Ascending aorta (tissue), 2 donors: ENCODE measurements at regions not wholly inside any gene's neighbourhood (a gene's known extent, or its start where the extent isn't known, plus 50 kb on each side); places are given as distances from the start of the nearest gene placed in this dataset.

Experiments
- DNase-seq, 2 donors: peaks; one replicate each; pipeline ENCODE4 v3.0.0-alpha.2; 2019; ENCODE audit warnings: low spot score in 2 of 2
- H3K27ac ChIP-seq, 2 donors: fragments of 200-600 bp; sonication (generic); one replicate each; pipeline ENCODE4 v1.5.1; 2016 to 2017; ENCODE audit warnings: mild to moderate bottlenecking in 1 of 2
- H3K27me3 ChIP-seq: fragments of 200-600 bp; sonication (generic); one replicate; pipeline ENCODE4 v1.5.1; 2017
- H3K36me3 ChIP-seq, 2 donors: fragments of 200-600 bp; sonication (generic); one replicate each; pipeline ENCODE4 v1.5.1; 2016
- H3K4me1 ChIP-seq, 2 donors: fragments of 200-600 bp; sonication (generic); one replicate each; pipeline ENCODE4 v1.5.1; 2016 to 2017; ENCODE audit warnings: mild to moderate bottlenecking in 1 of 2
- H3K4me3 ChIP-seq, 2 donors: fragments of 200-600 bp; sonication (generic); one replicate each; pipeline ENCODE4 v1.5.1; 2016 to 2017; ENCODE audit warnings: mild to moderate bottlenecking in 1 of 2
- H3K9me3 ChIP-seq, 2 donors: fragments of 200-600 bp; sonication (generic); one replicate each; pipeline ENCODE4 v1.5.1; 2016
- intact Hi-C: fragments of 100-400 bp; cut with DNase I; formaldehyde crosslinking; loops from one replicate; pipeline ENCODE4 v1.15.1; 2023
- TF ChIP-seq, protein P1 (sequence below), 3 experiments: fragments of 200-600 bp in 2 of 3; fragments of 450-650 bp in 1 of 3; sonication (generic) in 2 of 3; IDR thresholded peaks; one replicate each; pipeline ENCODE4 v1.5.1; 2016 to 2019; ENCODE audit warnings: antibody characterized with exemption in 3 of 3, mild to moderate bottlenecking in 1 of 3, moderate library complexity in 1 of 3

DNA sequence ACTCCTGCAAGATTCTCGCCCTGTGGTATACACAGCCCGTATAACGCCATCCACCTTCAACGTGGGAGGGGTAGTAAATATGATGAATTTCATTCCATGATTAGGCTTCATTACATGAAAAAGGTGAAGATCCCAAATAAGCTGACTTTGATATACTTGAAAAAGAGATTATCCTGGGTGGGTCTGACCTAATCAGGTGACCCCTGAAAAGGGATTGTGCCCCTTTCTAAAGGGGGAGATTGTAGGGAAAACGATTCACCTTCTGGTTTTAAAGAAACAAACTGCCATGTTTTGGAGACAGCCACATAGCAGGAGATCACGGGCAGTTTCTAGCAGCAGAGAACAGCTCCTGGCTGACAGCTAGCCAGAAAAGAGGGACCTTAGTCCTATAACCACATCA lies 155.1 kb upstream of the SMLR1 start:
- Histone ChIP-seq H3K4me3 (no peak overlapping the region), H3K4me1 (peaks cover 0 to 3% of the 10 kb centered on the region in 2 donors), H3K9me3 (peaks cover 0 to 2% of the 10 kb centered on the region in 2 donors), H3K36me3 (no peaks in the 10 kb centered on the region), H3K27ac (no peak overlapping the region), H3K27me3 (no peaks in the 10 kb centered on the region)
- no peak for DNase-seq
- intact Hi-C loops = no loop called here
- TF ChIP-seq, protein P1, sequence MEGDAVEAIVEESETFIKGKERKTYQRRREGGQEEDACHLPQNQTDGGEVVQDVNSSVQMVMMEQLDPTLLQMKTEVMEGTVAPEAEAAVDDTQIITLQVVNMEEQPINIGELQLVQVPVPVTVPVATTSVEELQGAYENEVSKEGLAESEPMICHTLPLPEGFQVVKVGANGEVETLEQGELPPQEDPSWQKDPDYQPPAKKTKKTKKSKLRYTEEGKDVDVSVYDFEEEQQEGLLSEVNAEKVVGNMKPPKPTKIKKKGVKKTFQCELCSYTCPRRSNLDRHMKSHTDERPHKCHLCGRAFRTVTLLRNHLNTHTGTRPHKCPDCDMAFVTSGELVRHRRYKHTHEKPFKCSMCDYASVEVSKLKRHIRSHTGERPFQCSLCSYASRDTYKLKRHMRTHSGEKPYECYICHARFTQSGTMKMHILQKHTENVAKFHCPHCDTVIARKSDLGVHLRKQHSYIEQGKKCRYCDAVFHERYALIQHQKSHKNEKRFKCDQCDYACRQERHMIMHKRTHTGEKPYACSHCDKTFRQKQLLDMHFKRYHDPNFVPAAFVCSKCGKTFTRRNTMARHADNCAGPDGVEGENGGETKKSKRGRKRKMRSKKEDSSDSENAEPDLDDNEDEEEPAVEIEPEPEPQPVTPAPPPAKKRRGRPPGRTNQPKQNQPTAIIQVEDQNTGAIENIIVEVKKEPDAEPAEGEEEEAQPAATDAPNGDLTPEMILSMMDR (IDR thresholded peaks at IDR 0.05) = no peak

DNA sequence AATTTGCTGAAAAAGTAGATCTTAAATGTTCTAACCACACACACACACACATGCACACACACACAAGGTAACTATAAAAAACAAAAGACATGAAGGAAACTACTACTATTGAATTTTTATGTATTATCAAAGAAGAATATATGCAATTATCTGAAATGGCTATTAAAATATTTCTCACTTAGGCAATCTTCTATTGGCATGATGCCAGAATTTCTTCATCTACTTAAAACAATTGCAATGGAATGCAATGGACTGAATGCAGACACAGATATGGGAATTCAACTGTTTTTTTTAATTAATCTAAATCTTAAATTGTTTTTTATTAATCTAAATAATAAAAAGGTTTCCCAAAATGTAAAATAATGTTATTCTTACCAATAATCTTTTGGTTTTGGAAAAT lies 152.6 kb upstream of the SMLR1 start:
- Histone ChIP-seq H3K36me3 (no peaks in the 10 kb centered on the region), H3K27ac (no peak overlapping the region), H3K4me1 (peaks cover 0 to 3% of the 10 kb centered on the region in 2 donors), H3K9me3 (peaks cover 0 to 11% of the 10 kb centered on the region in 2 donors), H3K27me3 (no peaks in the 10 kb centered on the region), H3K4me3 (no peak overlapping the region)
- intact Hi-C loops = no loop called here
- TF ChIP-seq, protein P1 (IDR thresholded peaks at IDR 0.05) = no peak
- no peak for DNase-seq

DNA sequence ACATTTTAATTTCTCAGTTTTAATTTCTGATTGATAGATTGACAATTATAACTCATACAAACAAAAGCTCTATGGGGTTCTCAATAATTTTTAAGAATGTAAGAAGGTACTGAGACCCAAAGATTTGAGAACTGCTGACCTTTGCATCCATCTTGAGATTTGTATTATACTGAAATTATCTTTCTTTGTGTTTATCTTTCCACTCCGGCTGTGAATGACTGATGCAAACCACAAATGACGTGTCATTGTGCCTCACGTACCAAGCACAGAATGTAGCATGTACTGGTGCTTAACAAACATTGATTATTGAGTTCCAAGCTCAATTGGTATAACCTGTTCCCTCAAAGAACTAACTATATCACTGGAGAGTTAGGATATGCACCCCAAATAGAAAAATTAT lies 152.1 kb upstream of the SMLR1 start:
- no peak overlapping the region for H3K4me3 ChIP-seq
- H3K9me3 ChIP-seq = peaks cover 0 to 11% of the 10 kb centered on the region in 2 donors
- no peaks in the 10 kb centered on the region for H3K36me3 ChIP-seq
- DNase-seq = no peak
- peaks cover 0 to 3% of the 10 kb centered on the region in 2 donors for H3K4me1 ChIP-seq
- intact Hi-C loops = no loop called here
- TF ChIP-seq, protein P1 (IDR thresholded peaks at IDR 0.05) = no peak
- no peak overlapping the region for H3K27ac ChIP-seq
- H3K27me3 ChIP-seq = no peaks in the 10 kb centered on the region

DNA sequence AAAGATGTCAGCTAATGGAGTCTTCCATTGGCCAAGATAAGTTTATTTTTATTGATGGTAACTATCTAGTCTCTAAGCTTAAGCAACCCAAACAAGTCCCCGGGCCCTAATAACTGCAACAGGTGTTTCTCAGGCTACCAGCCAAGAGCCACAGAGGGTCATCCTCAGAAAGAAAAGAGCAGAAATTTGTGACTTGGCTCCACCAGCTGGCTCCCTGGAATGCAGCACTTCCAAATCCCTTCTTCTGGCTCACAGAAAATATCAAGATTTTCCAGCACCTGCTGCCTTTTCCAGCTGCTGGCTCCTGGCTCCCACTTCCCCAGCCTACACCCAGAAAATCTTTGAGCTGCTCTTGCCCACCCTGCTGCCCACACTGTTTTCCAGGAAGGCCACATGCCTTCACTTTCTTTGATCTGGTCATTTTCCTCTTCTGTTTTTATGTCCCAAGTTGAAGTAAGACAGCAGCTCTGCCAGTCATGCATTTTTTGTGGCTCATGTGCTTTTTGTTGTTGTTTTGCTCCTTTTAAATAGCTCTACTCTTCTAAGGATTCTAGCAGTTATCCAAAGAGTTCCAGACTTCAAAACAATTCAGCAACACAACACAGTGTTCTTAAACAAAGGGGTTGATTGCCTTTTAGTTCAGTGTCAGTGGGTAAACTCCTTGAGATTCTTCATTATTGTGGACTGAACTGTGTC lies 151.0 kb upstream of the SMLR1 start:
- peaks cover 0 to 9% of the 10 kb centered on the region in 2 donors for H3K4me1 ChIP-seq
- H3K36me3 ChIP-seq = no peaks in the 10 kb centered on the region
- no peak overlapping the region for H3K27ac ChIP-seq
- peaks cover 0 to 11% of the 10 kb centered on the region in 2 donors for H3K9me3 ChIP-seq
- intact Hi-C loops = no loop called here
- no peak overlapping the region for H3K4me3 ChIP-seq
- TF ChIP-seq, protein P1 (IDR thresholded peaks at IDR 0.05) = no peak
- H3K27me3 ChIP-seq = no peaks in the 10 kb centered on the region
- DNase-seq = no peak

DNA sequence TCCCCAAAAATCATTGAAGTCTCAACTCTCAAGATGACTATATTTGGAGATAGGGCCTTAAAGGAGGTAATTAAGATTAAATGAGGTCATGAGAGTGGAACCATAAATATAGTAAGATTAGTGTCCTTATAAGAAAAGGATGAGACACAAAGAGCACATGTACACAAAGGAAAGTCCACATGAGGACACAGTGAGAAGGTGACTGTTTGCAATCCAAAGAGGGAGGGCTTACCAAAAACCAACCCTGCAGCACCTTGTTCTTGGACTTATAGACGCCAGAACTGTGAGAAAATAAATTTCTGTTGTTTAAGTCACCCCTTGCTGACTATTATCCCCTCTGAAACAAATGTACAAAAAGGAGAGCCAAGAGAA lies 150.4 kb upstream of the SMLR1 start:
- TF ChIP-seq, protein P1 (IDR thresholded peaks at IDR 0.05) = no peak
- Histone ChIP-seq H3K27me3 (no peaks in the 10 kb centered on the region), H3K4me3 (no peak overlapping the region), H3K9me3 (peaks cover 0 to 11% of the 10 kb centered on the region in 2 donors), H3K27ac (no peak overlapping the region), H3K4me1 (peaks cover 0 to 14% of the 10 kb centered on the region in 2 donors), H3K36me3 (no peaks in the 10 kb centered on the region)
- no peak for DNase-seq
- intact Hi-C loops = no loop called here
